ENCODE measurements at regions not wholly inside any gene's neighbourhood (a gene's known extent, or its start where the extent isn't known, plus 50 kb on each side); places are given as distances from the start of the nearest gene placed in this dataset.

- TF ChIP-seq EZH2 (IDR thresholded peaks at IDR 0.05; ENCODE audit: borderline replicate concordance, control insufficient read depth, low read depth, low read length): no peak
- TF ChIP-seq ZNF24 (IDR thresholded peaks at IDR 0.05): no peak
- no peak for TF ChIP-seq ASH2L (IDR thresholded peaks at IDR 0.05; ENCODE audit: borderline replicate concordance, low read depth)
- TF ChIP-seq SREBF1 (IDR thresholded peaks at IDR 0.05; ENCODE audit: low read length): no peak
- no peak for TF ChIP-seq CTCF (IDR thresholded peaks at IDR 0.05 in 2 of 3, conservative IDR thresholded peaks at IDR 0.05 in 1 of 3; ENCODE audit: control insufficient read depth in 2 of 3, extremely low read depth in 1 of 3, insufficient read depth in 1 of 3, low read depth in 3 of 3, low read length in 3 of 3)
- TF ChIP-seq POLR2AphosphoS5 (IDR thresholded peaks at IDR 0.05; ENCODE audit: low read length): no peak
- TF ChIP-seq SPI1 (IDR thresholded peaks at IDR 0.05; ENCODE audit: borderline replicate concordance, insufficient read depth, low read depth, low read length): no peak
- TF ChIP-seq BACH1 (IDR thresholded peaks at IDR 0.05; ENCODE audit: borderline replicate concordance): no peak
- TF ChIP-seq ELK1 (IDR thresholded peaks at IDR 0.05; ENCODE audit: low read depth, low read length): no peak
Observed at GRCh38 chr9:119114681-119115080, 254.6 kb downstream of the BRINP1 start.

Measured in GM12878 (cell line).